DMS153 treated with DMSO at 0.1 percent for 48 hours (cell line): ENCODE measurements at regions not wholly inside any gene's neighbourhood (a gene's known extent, or its start where the extent isn't known, plus 50 kb on each side); places are given as distances from the start of the nearest gene placed in this dataset.
"Not testable (repeated sequence)": the region's sequence is repeated elsewhere in the genome, so short reads cannot be mapped to it uniquely, and the experiment has no call there.

Experiments used
- DNase-seq: peaks from one replicate; lab custom pipeline; 2025; ENCODE audit not compliant: unreplicated experiment; lab: John Stamatoyannopoulos, UW

DNA sequence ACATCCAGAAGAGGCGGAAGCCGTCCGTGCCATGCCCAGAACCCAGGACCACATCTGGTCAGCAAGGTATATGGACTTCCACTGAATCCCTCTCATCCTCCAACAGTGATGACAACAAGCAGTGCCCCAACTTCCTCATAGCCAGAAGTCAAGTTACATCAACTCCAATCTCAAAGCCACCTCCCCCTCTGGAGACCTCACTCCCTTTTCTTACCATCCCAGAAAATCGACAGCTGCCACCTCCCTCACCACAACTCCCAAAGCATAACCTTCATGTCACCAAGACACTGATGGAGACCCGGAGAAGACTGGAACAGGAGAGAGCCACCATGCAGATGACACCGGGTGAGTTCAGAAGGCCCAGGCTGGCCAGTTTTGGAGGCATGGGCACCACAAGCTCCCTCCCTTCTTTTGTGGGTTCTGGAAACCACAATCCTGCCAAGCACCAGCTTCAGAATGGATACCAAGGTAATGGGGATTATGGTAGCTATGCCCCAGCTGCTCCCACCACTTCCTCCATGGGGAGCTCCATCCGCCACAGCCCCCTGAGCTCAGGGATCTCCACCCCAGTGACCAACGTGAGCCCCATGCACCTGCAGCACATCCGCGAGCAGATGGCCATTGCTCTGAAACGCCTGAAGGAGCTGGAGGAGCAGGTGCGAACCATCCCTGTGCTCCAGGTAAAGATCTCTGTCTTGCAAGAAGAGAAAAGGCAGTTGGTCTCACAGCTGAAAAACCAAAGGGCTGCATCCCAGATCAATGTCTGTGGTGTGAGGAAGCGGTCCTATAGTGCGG is 130.3 kb upstream of the DMRT1 start:
- DNase-seq, result no peak

DNA sequence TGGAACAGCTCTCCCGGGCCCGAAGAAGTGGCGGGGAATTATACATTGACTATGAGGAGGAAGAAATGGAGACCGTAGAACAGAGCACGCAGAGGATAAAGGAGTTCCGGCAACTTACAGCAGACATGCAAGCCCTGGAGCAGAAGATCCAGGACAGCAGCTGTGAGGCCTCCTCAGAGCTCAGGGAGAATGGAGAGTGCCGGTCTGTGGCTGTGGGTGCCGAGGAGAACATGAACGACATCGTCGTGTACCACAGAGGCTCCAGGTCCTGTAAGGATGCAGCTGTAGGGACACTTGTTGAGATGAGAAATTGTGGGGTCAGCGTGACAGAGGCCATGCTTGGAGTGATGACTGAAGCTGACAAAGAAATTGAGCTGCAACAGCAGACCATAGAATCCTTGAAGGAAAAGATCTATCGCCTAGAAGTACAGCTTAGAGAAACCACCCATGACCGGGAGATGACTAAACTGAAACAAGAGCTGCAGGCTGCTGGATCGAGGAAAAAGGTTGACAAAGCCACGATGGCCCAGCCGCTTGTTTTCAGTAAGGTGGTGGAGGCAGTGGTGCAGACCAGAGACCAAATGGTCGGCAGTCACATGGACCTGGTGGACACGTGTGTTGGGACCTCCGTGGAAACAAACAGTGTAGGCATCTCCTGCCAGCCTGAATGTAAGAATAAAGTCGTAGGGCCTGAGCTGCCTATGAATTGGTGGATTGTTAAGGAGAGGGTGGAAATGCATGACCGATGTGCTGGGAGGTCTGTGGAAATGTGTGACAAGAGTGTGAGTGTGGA is 129.5 kb upstream of the DMRT1 start:
- DNase-seq, result no peak

DNA sequence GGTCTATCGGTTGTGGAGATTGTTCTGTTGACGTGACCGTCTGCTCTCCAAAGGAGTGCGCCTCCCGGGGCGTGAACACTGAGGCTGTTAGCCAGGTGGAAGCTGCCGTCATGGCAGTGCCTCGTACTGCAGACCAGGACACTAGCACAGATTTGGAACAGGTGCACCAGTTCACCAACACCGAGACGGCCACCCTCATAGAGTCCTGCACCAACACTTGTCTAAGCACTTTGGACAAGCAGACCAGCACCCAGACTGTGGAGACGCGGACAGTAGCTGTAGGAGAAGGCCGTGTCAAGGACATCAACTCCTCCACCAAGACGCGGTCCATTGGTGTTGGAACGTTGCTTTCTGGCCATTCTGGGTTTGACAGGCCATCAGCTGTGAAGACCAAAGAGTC is 128.9 kb upstream of the DMRT1 start:
- DNase-seq, result no peak

DNA sequence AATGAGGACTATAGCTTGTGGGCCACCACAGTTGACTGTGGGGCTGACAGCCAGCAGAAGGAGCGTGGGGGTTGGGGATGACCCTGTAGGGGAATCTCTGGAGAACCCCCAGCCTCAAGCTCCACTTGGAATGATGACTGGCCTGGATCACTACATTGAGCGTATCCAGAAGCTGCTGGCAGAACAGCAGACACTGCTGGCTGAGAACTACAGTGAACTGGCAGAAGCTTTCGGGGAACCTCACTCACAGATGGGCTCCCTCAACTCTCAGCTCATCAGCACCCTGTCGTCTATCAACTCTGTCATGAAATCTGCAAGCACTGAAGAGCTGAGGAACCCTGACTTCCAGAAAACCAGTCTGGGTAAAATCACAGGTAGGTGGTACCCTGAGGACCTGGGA is 128.4 kb upstream of the DMRT1 start:
- no peak for DNase-seq

DNA sequence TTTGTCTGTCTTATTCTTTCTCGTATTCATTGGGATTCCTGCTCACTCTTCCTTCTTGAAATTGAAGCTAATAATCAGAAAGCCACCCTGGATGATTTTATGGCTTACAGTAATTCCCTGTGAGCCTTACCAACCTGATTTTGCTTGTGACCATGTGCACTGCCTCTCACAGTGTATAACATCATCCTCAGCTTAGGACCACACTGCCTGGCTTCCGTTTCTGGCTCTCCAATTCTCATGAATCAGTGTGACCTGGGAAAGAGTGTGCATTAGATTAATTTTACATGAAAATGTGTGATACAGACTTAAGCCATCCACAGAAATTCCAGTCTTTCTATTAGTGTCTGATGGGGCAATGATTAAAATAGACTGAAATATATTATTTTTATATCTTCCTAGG is 126.8 kb upstream of the DMRT1 start:
- DNase-seq, result no peak

DNA sequence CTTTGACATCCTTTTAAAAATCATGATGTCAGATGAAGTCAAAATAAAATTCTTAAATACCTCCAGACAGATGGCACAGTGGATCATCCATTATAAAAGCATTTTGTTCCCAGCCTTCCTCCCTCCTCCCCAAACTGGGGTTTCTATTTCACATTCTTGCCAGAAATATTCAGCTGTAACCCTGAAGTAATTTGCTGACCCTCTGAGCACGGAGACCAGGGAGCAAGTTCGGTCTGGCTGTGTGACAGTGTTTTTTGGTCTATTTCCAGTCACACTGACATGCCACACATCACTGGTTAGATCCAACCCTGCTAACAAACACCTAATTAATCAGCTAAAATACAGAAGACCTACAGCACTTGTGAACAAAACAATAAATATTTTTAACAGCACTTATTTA is 126.2 kb upstream of the DMRT1 start:
- DNase-seq, result no peak

DNA sequence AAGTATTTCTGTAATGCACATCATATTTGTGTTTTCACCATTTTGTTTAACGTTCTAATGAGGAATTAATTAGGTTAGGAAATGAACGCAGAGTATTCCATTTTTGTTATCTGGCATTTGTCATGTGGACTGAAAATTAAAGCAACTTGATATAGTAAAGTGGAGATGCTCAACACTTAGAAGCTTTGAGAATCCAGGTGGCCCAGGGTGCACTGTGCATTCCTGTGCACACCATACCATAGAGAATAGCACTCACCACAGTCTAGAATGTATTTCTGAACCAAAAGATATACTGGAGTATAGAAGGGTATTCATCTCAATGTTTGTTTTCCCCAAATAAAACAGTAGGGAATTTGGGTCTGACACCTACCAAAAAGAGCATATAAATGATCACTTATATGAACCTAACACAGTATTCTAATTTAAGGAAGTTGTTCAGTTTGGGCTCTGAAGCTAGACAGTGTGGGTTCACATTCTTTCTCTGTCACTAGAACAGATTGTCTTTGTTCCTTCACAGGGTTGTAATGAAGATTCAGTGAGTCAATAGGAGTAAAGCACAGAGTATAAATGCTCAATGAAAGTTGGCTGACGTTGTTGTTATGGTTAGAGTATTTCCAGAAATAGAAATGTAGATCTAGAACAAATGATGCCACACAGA is 125.6 kb upstream of the DMRT1 start:
- DNase-seq, result no peak

DNA sequence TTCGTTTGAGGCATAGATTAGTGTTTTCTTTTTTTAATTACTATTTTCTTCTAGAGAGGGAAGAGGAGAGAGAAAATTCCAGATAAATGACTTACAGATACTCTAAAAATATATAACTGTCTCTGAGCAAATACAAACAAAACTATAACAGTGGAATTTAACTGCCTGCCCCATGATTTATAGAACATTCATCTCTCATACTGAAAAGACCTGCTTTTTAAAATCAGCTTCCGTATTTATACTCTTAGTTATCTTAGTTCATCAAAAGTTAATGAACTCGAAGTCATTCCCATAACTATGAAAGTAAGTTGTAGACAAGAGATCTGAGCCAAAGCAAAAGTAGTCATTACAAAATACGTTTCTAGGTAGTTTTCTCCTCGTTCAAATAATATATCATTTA is 123.8 kb upstream of the DMRT1 start:
- DNase-seq, result no peak

DNA sequence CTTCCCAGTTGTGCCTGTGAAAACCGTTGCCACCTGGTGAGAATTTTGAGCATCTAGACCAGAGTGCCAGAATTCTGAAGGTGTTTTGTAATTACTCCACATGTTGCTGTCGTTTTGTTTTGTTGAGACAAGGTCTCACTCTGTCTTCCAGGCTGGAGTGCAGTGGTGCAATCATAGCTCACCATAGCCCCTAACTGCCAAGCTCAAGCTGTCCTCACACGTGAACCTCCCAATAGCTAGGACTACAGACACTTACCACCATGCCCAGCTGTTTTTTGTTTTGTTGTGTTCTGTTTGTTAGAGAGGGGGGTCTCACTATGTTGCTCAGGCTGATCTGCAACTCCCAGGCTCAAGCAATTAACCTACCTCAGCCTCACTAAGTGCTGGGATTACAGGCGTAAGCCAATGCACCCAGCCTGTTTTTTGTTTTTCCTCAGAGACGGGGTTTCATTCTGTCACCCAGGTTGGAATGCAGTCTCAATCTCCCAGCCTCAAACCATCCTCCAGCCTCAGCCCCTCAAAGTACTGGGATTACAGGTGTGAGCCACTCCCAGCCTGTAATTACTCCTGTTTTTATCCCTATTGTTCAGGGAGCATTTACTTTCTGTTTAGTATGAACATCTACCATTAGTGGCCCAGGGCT is 121.1 kb upstream of the DMRT1 start:
- no peak for DNase-seq

DNA sequence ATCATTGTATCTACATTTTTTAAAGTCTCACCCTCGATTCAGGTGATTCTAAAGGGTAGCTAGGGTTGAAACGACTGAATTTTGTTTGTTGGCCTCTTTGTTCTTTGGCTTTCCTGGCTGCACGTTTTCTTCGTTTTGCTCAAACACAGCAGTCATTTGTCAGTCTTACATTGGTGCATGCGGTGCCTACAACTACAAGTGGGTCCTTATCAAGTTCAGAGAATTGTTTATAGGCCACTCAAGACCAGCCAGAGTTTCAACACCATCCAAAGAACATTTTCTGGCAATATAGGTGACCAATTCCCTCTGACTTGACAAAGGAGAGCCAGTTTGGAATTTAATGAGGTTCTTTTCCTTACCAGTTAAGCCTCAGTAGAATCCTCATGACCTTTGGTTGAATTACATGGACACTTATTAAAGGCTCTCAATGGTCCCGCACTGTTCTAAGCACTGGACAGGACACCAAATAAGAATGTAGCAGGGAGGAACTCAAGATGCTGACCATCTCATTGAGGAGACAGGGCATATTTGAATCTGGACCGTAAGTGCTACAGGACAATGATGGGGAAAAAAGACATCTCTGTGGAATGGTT is 119.0 kb upstream of the DMRT1 start:
- DNase-seq, result no peak

DNA sequence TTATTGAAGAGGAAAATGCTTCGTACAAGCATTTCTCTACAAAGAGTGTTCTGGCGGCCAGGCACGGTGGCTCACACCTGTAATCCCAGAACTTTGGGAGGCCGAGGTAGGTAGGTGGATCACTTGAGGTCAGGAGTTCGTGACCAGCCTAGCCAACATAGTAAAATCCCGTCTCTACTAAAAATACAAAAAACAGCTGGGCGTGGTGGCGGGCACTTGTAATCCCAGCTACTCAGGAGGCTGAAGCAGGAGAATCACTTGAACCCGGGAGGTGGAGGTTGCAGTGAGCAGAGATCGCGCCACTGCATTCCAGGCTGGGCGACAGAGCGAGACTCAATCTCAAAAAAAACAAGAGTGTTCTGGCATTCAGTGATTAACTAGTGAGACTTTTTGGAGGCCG is 117.0 kb upstream of the DMRT1 start:
- DNase-seq, result not testable (repeated sequence)

DNA sequence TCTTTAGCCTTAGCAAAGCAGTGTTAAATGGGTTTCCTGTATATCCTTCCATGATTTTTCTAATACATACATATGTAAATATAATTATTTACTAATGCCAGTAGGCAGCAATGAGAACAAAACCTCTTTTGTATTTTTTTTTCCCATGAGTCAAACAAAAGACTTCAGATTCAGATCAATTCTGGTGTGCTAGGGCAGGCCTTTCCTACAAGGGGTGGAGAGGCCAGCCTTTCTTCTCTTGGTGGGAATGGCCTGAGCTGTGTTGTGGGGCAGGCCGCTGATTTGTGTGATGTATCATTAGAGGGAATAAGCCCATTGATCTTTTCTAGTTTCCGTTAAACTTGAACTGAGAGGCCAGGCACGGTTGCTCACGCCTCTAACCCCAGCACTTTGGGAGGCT is 115.5 kb upstream of the DMRT1 start:
- DNase-seq, result no peak

DNA sequence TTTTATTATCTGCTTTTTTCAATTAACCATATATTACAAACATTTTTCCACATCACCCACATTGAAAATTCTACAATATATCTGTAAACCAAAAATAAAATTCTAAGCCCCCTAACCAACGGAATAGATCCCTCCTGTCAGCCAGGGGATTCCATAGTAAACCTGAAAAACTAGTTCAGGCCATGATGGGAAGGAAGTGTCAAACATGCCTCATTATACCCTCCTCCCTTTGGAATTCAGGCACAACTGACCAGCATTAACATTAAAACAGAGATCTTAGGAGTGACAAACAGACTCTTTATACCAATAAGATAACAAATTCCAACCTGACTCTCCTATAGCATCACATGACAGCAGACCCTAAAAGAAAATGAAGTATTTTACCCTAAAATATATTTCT is 113.7 kb upstream of the DMRT1 start:
- DNase-seq, result no peak

DNA sequence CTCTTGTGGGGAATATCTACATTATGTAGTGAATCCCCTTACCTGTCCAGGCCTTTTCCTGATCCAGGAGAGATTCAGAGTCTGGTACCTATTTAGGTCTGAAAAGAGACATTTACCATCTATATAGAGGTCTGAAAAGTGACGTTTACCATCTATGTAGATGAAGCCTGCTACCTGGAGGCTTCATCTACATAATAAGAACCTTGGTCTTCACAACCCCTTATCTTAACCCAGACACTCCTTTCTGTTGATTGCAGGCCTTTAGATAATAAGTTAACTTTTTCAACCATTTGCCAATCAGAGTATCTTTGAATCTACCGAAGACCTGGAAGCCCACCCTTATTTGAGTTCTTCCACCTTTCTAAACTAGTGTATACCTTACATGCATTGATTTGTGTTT is 113.0 kb upstream of the DMRT1 start:
- DNase-seq, result no peak

DNA sequence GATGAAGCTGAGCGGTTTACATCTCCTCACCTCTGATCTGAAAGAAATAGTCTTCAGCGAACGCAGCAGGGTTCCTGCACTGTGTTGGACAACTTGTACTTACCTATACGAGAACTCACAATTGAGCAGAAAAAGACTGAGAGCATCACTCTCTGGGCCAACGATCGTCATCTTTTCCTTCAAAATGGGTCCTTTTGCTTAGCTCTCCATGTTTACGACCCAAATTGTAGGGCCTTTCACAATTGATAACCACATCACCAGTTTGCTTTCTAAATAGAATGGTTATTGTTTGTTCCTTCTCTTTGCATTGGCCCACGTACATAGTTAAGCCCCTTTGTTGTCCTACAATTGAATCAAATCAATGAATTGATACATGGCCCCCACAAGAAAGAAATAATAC is 110.0 kb upstream of the DMRT1 start:
- DNase-seq, result no peak

DNA sequence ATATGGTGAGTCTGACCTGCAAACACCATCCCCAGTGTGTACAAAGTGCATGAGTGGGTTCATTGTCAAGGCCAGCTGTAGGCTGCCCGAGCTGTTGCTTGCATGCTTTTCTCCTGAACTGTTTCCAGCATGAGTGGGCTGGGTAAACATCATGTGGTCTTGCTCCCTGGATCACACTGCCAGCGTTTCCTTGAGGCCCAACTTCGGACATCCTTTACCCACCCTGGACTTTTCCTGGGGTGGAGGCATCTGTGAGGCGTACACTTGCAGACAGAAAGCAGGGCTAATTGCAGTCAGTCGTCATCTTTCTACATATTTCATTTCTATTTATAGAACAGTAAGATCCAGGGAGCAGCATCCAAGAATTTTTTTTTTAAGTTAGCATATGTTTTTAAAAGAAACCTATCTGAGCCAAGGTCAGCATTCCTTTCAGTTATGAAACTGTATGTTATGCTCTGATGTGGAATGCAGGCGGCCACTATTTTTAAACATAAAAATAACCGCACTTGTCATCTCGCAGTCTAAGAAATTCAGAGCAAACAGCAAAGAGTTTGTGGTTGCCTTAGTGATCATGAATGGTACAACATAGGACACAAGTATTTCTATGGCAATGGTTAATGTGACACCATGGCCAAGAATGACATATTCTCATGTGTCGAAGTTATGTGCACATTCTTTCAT is 106.5 kb upstream of the DMRT1 start:
- no peak for DNase-seq

DNA sequence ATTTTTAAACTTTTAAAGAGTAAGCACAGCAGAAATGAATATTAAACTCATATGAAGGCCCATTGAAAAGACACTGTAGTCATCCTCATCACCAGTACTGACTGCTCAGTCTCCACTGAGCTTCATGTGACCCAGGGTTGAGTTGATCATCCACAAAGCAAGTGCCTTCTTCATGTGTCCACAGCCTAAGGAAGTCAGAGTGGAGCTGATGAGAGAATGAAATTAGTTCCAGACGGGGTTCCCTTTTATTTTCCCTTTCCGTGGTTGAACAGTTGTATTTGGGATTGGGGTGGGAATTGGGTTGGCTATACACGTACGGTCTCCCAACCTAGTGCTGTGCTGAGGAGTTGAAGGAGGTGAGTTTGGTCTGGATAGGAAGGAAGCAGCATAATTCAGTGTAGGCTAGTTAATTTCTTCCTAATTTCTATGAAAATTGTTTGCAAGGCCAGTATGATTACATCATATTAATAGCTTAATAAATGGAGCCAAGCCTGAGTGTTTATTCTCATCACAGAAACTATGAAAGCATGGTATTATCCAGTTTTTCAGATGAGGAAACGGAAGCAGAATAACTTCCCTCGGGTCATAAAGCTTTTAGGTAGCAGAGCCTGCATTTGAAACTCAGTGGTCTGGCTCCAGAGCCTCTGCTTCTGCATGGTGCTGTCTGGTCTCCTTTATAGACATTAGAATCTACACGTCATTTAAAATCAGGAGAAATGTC is 103.9 kb upstream of the DMRT1 start:
- DNase-seq, result no peak

DNA sequence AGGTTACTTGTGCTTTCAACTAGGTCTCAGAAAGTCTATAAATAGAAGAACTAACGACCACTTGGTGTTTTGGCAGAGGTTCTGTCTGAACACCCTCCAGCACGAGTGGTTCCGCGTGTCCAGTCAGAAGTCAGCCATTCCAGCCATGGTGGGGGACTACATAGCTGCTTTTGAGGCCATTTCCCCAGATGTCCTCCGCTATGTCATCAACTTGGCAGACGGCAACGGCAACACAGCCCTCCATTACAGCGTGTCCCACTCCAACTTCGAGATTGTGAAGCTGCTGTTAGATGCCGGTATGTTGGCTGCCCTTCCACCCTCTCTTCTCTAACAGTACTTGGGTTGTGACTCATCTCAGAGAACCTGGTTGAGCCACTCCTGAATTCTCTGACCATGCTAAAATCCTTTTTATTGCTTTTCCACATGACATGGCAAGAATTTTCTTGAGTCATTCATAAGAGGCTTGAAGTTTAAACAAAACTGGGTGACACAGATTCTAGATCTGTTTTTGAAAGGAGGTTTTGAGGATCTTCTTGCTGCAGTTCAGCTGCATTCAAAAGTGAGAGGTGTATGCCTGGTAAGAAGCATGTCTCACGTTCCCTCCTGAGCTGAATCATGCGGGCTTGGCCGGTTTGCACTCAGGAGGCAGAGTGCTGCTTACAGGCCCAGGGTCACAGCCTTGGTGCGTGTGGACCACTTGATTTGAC is 103.1 kb upstream of the DMRT1 start:
- DNase-seq, result no peak

DNA sequence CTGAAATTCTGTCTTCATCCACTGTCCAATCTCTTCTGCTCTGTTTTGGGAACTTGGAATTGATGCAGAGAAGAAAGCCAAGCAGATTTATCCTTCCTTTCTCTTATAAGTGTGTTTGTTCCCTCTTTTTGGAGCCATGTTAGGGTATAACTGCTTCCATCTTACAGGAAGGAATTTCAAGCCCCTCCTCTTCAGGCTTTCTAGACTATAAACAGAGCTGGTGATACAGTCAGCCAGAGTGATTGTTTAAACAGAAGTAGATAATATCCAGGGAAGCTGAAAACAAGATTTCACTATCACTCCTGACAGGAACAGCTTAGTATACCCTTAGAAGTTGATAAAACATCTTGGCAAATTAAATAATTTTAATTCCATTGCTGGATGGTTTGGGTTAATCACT is 102.1 kb upstream of the DMRT1 start:
- DNase-seq, result no peak
